K562 (cell line): ENCODE measurements at regions not wholly inside any gene's neighbourhood (a gene's known extent, or its start where the extent isn't known, plus 50 kb on each side); places are given as distances from the start of the nearest gene placed in this dataset.

Experiments
- ATAC-seq: fragments of 200-7000 bp; cut with Tn5 transposase; 3 replicates; pipeline ENCODE4 v1.9.1; 2020; ENCODE audit warnings: moderate library complexity
- BruUV-seq: library from RNA; stranded (reverse); fragments of 400-500 nt; replicated peaks from 2 replicates; lab custom pipeline; 2021; lab: Mats Ljungman, UMichigan
- CTCF ChIA-PET: fragments of 300-600 bp; formaldehyde crosslinking; extraction: SDS; loops from one replicate; lab custom pipeline; 2021; ENCODE audit warnings: low intra/inter-chr PET ratio; lab: Yijun Ruan, JAX
- POLR2A ChIA-PET: fragments of 300-600, 350-650 bp; sonication (Branson Sonifier 250); formaldehyde crosslinking; extraction: SDS; loops from one replicate; lab custom pipeline; 2021; ENCODE audit warnings: antibody characterized with exemption, inconsistent platforms; lab: Yijun Ruan, JAX
- DNase-seq, 4 experiments: peaks; one replicate each; pipeline versions ENCODE4 v3.0.0 to v3.0.0-alpha.2; 2011 to 2018; ENCODE audit warnings: low spot score in 3 of 4, mixed read lengths in 3 of 4; ENCODE audit errors: extremely low read depth in 1 of 4
- FAIRE-seq: peaks from 2 replicates; lab custom pipeline; 2011; peaks lifted over from hg19 to GRCh38; lab: Jason Lieb, UNC
- H2AFZ ChIP-seq: 2 replicates; pipeline ENCODE4 v1.6.0; 2011; ENCODE audit warnings: low read depth, low read length, control low read depth, inconsistent platforms
- H3K27ac ChIP-seq: fragments of 200-600 bp; 3 replicates; pipeline ENCODE4 v1.8.0; 2011; ENCODE audit warnings: low read depth, mild to moderate bottlenecking, control low read depth, inconsistent platforms, low read length, moderate library complexity, mixed read lengths; ENCODE audit errors: extremely low read depth
- H3K27me3 ChIP-seq, 2 experiments: fragments of 300-600 bp in 1 of 2; 2 replicates in 1 of 2; 3 replicates in 1 of 2; pipeline versions ENCODE4 v1.6.0 to v1.8.0; 2011; ENCODE audit warnings: inconsistent platforms in 2 of 2, low read length in 2 of 2, mild to moderate bottlenecking in 1 of 2, mixed read lengths in 1 of 2, moderate library complexity in 1 of 2; ENCODE audit not compliant: control insufficient read depth in 2 of 2, insufficient read depth in 2 of 2
- H3K36me3 ChIP-seq: fragments of 300-600 bp; 3 replicates; pipeline ENCODE4 v1.8.0; 2011; ENCODE audit warnings: mild to moderate bottlenecking, low read length, inconsistent platforms; ENCODE audit not compliant: control insufficient read depth, insufficient read depth
- H3K4me1 ChIP-seq, 2 experiments: fragments of 200-600 bp in 1 of 2; replicated peaks in 1 of 2; 2 replicates in 1 of 2; 3 replicates in 1 of 2; pipeline versions ENCODE4 v1.5.1 to v1.8.0; 2011; ENCODE audit warnings: inconsistent platforms in 2 of 2, low read length in 2 of 2, mild to moderate bottlenecking in 1 of 2, mixed read lengths in 1 of 2, moderate library complexity in 1 of 2; ENCODE audit not compliant: control insufficient read depth in 2 of 2, insufficient read depth in 2 of 2
- H3K4me2 ChIP-seq: 2 replicates; pipeline ENCODE4 v1.6.1; 2011; ENCODE audit warnings: low read length, control low read depth, inconsistent platforms, mixed read lengths; ENCODE audit not compliant: insufficient read depth
- H3K4me3 ChIP-seq: fragments of 200-600 bp; sonication (generic), shearing (Covaris generic); 2 replicates; pipeline ENCODE4 v1.5.1; 2016; ENCODE audit warnings: control low read depth, inconsistent platforms
- H3K79me2 ChIP-seq: fragments of 200-600 bp; 3 replicates; pipeline ENCODE4 v1.8.0; 2011; ENCODE audit warnings: low read length, inconsistent platforms; ENCODE audit not compliant: control insufficient read depth, insufficient read depth
- H3K9ac ChIP-seq, 2 experiments: 2 replicates each; pipeline versions ENCODE4 v1.6.0 to v1.6.1; 2011; ENCODE audit warnings: low read depth in 2 of 2, low read length in 2 of 2, control low read depth in 1 of 2, inconsistent platforms in 1 of 2, mild to moderate bottlenecking in 1 of 2, mixed read lengths in 1 of 2; ENCODE audit not compliant: insufficient read depth in 1 of 2
- H3K9me1 ChIP-seq: one replicate; pipeline ENCODE4 v1.6.0; 2011; ENCODE audit warnings: inconsistent platforms, mild to moderate bottlenecking, low read length, moderate library complexity; ENCODE audit not compliant: control insufficient read depth, insufficient read depth
- H3K9me3 ChIP-seq: replicated peaks from 2 replicates; pipeline ENCODE4 v1.5.1; 2011; ENCODE audit warnings: low read depth, low read length, inconsistent platforms; ENCODE audit not compliant: control insufficient read depth, insufficient read depth
- H4K20me1 ChIP-seq: replicated peaks from 2 replicates; pipeline ENCODE4 v1.6.1; 2011; ENCODE audit warnings: low read length, inconsistent platforms, mixed read lengths; ENCODE audit not compliant: control insufficient read depth, insufficient read depth
- EWSR1 ChIP-seq: fragments of 450-650 bp; IDR thresholded peaks from 2 replicates; pipeline ENCODE4 v1.6.1; 2018; ENCODE audit warnings: borderline replicate concordance, mild to moderate bottlenecking, low read depth, moderate library complexity; ENCODE audit not compliant: partially characterized antibody
- GATAD2A ChIP-seq: fragments of 450-650 bp; IDR thresholded peaks from 2 replicates; pipeline ENCODE4 v1.6.1; 2017
- ILF3 ChIP-seq: fragments of 450-650 bp; IDR thresholded peaks from 2 replicates; pipeline ENCODE4 v1.6.1; 2018; ENCODE audit warnings: antibody characterized with exemption, mild to moderate bottlenecking, moderate library complexity, borderline replicate concordance
- MTA1 ChIP-seq: fragments of 450-650 bp; IDR thresholded peaks from 2 replicates; pipeline ENCODE4 v1.6.1; 2017; ENCODE audit warnings: borderline replicate concordance
- TEAD1 ChIP-seq, 2 experiments: fragments of 450-650 bp in 1 of 2; sonication (generic) in 1 of 2; formaldehyde crosslinking; IDR thresholded peaks; 2 replicates each; pipeline versions ENCODE4 v1.4.0 to v1.8.0; 2020 to 2022; ENCODE audit warnings: mild to moderate bottlenecking in 2 of 2, missing genetic modification reagents in 1 of 2
- ZKSCAN3 ChIP-seq: fragments of 250-450 bp; sonication (Bioruptor Pico); IDR thresholded peaks from 2 replicates; pipeline ENCODE4 v1.4.0; 2020
- WGBS: fragments of 100-300 bp; shearing (Covaris generic); methylation state at CpG from one replicate; pipeline ENCODE4 v1.1.6; 2016; ENCODE audit warnings: low coverage, mixed read lengths; ENCODE audit not compliant: insufficient coverage; ENCODE audit errors: missing lambda C conversion rate; 5-methylcytosine and 5-hydroxymethylcytosine counted together
- in situ Hi-C: fragments of 300-500 bp; cut with MboI; formaldehyde crosslinking; loops from 4 replicates; pipeline ENCODE4 v1.15.0; 2018; ENCODE audit warnings: inconsistent platforms, mixed read lengths
- intact Hi-C: fragments of 100-400 bp; cut with micrococcal nuclease; formaldehyde crosslinking; loops from 2 replicates; pipeline ENCODE4 v1.14.2; 2022
- TF ChIP-seq, protein P1 (sequence below): fragments of 200-800 bp; sonication (Bioruptor generic); IDR thresholded peaks from 2 replicates; pipeline ENCODE4 v1.6.1; 2017; ENCODE audit warnings: missing genetic modification characterization, missing compliant biosample characterization
- TF ChIP-seq, protein P2 (sequence below), 2 experiments: fragments of 450-650 bp in 1 of 2; sonication (generic) in 1 of 2; formaldehyde crosslinking in 1 of 2; IDR thresholded peaks; 2 replicates each; pipeline versions ENCODE4 v1.7.1 to v1.9.0; 2016 to 2022; ENCODE audit warnings: inconsistent platforms in 1 of 2, mild to moderate bottlenecking in 1 of 2, missing genetic modification reagents in 1 of 2

DNA sequence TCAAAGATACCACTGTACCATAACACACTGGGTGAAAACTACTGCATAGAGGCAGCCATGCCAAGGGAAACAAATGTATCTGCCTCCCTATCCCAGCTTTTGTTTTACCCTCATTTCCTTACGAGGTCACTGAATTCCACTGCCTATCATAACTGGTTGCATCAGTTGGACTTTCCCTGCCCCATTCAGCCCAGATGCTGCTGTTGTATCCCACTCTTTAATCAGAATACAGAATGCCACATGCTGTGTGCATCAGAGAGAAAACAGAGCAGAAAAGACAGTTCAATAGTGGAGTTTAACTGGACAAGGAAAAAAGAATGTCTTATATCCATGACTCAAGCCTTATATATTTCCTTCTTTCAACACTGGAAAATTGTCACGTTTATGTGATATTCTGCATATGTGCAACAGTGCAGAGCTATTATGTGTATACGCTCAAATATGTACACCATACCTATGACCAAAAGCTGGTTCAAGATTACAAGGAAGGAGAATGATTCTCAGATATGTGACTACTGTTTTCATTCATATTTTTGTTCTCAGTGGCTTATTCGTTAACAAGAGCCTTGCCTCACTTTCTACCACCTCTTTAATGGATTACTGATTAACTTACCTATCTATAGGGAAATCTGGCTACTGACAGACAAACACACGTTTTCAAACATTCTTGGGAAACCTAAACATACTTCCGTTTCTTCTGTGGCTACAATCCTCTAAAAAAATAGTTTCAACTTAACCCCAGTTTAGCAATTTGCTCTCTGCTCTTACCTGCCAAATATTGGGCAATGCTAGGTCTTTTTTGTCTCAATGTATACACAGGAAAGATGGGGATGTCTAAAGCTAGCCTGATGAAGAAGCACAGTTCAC, 378.9 kb downstream of the SMARCA1 start:
- CTCF ChIA-PET: no interaction called here
- no TSS peak for BruUV-seq
- intact Hi-C loops: no loop called here
- no peak for TF ChIP-seq EWSR1
- no peak for TF ChIP-seq MTA1
- TF ChIP-seq, protein P1, sequence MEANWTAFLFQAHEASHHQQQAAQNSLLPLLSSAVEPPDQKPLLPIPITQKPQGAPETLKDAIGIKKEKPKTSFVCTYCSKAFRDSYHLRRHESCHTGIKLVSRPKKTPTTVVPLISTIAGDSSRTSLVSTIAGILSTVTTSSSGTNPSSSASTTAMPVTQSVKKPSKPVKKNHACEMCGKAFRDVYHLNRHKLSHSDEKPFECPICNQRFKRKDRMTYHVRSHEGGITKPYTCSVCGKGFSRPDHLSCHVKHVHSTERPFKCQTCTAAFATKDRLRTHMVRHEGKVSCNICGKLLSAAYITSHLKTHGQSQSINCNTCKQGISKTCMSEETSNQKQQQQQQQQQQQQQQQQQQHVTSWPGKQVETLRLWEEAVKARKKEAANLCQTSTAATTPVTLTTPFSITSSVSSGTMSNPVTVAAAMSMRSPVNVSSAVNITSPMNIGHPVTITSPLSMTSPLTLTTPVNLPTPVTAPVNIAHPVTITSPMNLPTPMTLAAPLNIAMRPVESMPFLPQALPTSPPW (CRISPR knock-in tag): no peak
- TF ChIP-seq, protein P2, sequence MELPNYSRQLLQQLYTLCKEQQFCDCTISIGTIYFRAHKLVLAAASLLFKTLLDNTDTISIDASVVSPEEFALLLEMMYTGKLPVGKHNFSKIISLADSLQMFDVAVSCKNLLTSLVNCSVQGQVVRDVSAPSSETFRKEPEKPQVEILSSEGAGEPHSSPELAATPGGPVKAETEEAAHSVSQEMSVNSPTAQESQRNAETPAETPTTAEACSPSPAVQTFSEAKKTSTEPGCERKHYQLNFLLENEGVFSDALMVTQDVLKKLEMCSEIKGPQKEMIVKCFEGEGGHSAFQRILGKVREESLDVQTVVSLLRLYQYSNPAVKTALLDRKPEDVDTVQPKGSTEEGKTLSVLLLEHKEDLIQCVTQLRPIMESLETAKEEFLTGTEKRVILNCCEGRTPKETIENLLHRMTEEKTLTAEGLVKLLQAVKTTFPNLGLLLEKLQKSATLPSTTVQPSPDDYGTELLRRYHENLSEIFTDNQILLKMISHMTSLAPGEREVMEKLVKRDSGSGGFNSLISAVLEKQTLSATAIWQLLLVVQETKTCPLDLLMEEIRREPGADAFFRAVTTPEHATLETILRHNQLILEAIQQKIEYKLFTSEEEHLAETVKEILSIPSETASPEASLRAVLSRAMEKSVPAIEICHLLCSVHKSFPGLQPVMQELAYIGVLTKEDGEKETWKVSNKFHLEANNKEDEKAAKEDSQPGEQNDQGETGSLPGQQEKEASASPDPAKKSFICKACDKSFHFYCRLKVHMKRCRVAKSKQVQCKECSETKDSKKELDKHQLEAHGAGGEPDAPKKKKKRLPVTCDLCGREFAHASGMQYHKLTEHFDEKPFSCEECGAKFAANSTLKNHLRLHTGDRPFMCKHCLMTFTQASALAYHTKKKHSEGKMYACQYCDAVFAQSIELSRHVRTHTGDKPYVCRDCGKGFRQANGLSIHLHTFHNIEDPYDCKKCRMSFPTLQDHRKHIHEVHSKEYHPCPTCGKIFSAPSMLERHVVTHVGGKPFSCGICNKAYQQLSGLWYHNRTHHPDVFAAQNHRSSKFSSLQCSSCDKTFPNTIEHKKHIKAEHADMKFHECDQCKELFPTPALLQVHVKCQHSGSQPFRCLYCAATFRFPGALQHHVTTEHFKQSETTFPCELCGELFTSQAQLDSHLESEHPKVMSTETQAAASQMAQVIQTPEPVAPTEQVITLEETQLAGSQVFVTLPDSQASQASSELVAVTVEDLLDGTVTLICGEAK (IDR thresholded peaks at IDR 0.05): no peak
- TF ChIP-seq, protein P2 (CRISPR knock-in tag; IDR thresholded peaks at IDR 0.05): no peak
- no peak for TF ChIP-seq TEAD1 (CRISPR knock-in tag; IDR thresholded peaks at IDR 0.05)
- TF ChIP-seq ZKSCAN3 (CRISPR knock-in tag): no peak
- no peak for TF ChIP-seq ILF3
- no peak for TF ChIP-seq GATAD2A

More for the DNA sequence above, 378.9 kb downstream of the SMARCA1 start:
- in situ Hi-C loops: no loop called here
- ATAC-seq (no peak), FAIRE-seq (no peak), DNase-seq (no peak)
- Histone ChIP-seq H3K36me3 (no peaks in the 10 kb centered on the region), H3K27me3 (no peaks in the 10 kb centered on the region), H3K9me3 (no peaks in the 10 kb centered on the region), H3K4me3 (no peak overlapping the region), H4K20me1 (no peaks in the 10 kb centered on the region), H3K79me2 (no peaks in the 10 kb centered on the region), H3K27ac (no peak overlapping the region), H3K9me1 (no peaks in the 10 kb centered on the region), H3K9ac (no peak overlapping the region), H2AFZ (no peak overlapping the region), H3K4me2 (no peak overlapping the region), H3K4me1 (no peaks in the 10 kb centered on the region)
- WGBS: 0% methylated on average over 6 of the region's 6 CpGs
- POLR2A ChIA-PET: no interaction called here
